ENCODE measurements at regions not wholly inside any gene's neighbourhood (a gene's known extent, or its start where the extent isn't known, plus 50 kb on each side); places are given as distances from the start of the nearest gene placed in this dataset.

GRCh38 chr22:48898524-48899250 is 929.0 kb downstream of the BRD1 start:
- no peaks in the 10 kb centered on the region for H3K36me3 ChIP-seq
- H3K4me3 ChIP-seq, result no peak overlapping the region
- intact Hi-C loops (cut with DNase I), result no loop called here
- no peaks in the 10 kb centered on the region for H3K9me3 ChIP-seq
- H3K27me3 ChIP-seq, result peaks cover 0 to 8% (median 0%) of the 10 kb centered on the region in 4 donors
- no peak for TF ChIP-seq CTCF (IDR thresholded peaks at IDR 0.05)
- TF ChIP-seq POLR2A (IDR thresholded peaks at IDR 0.05), result no peak
- DNase-seq, result no peak
- no peak overlapping the region for H3K27ac ChIP-seq
- H3K4me1 ChIP-seq, result no peaks in the 10 kb centered on the region
- 67 to 79% methylated on average over 8 to 10 of the region's 21 CpGs for WGBS, 2 donors

GRCh38 chr22:48897645-48898370 is 929.9 kb downstream of the BRD1 start:
- Histone ChIP-seq H3K4me3 (no peak overlapping the region), H3K27me3 (peaks cover 0 to 8% (median 0%) of the 10 kb centered on the region in 4 donors), H3K4me1 (no peaks in the 10 kb centered on the region), H3K36me3 (no peaks in the 10 kb centered on the region), H3K27ac (no peak overlapping the region), H3K9me3 (no peaks in the 10 kb centered on the region)
- DNase-seq, result no peak
- intact Hi-C loops (cut with DNase I), result no loop called here
- WGBS, 2 donors, result 75 to 85% methylated on average over 3 to 11 of the region's 14 CpGs
- TF ChIP-seq POLR2A (IDR thresholded peaks at IDR 0.05) (no peak), CTCF (IDR thresholded peaks at IDR 0.05) (no peak)

- TF ChIP-seq POLR2A (IDR thresholded peaks at IDR 0.05) (no peak), CTCF (IDR thresholded peaks at IDR 0.05) (no peak)
- no peak for DNase-seq
- H3K36me3 ChIP-seq, result no peaks in the 10 kb centered on the region
- H3K4me1 ChIP-seq, result no peaks in the 10 kb centered on the region
- H3K27me3 ChIP-seq, result peaks cover 0 to 8% (median 0%) of the 10 kb centered on the region in 4 donors
- no peak overlapping the region for H3K4me3 ChIP-seq
- WGBS, 2 donors, result 67 to 71% methylated on average over 5 to 7 of the region's 33 CpGs
- H3K9me3 ChIP-seq, result no peaks in the 10 kb centered on the region
- intact Hi-C loops (cut with DNase I), result no loop called here
- no peak overlapping the region for H3K27ac ChIP-seq
Observed at GRCh38 chr22:48896766-48897644, 930.7 kb downstream of the BRD1 start.

GRCh38 chr22:48895831-48896765 is 931.6 kb downstream of the BRD1 start:
- TF ChIP-seq POLR2A (IDR thresholded peaks at IDR 0.05) (no peak), CTCF (IDR thresholded peaks at IDR 0.05) (no peak)
- Histone ChIP-seq H3K9me3 (peaks cover 0 to 6% (median 0%) of the 10 kb centered on the region in 3 donors), H3K27ac (no peak overlapping the region), H3K36me3 (no peaks in the 10 kb centered on the region), H3K4me1 (no peaks in the 10 kb centered on the region), H3K4me3 (no peak overlapping the region), H3K27me3 (peaks cover 0 to 15% (median 0%) of the 10 kb centered on the region in 4 donors)
- WGBS, 2 donors, result 75 to 80% methylated on average over 16 to 19 of the region's 24 CpGs
- no peak for DNase-seq
- intact Hi-C loops (cut with DNase I), result no loop called here

Measured in esophagus squamous epithelium (tissue), 5 donors.